Common myeloid progenitor, CD34-positive (primary cell): ENCODE measurements at regions not wholly inside any gene's neighbourhood (a gene's known extent, or its start where the extent isn't known, plus 50 kb on each side); places are given as distances from the start of the nearest gene placed in this dataset.
A peak's percentile ranks its signal among the peaks of the same experiment; 100 is the strongest.
"Not testable (repeated sequence)": the region's sequence is repeated elsewhere in the genome, so short reads cannot be mapped to it uniquely, and the experiment has no call there.

ENCODE experiments used
- CTCF ChIA-PET: fragments of 350-600 bp; sonication (Branson Sonifier 250); formaldehyde crosslinking; loops from one replicate; lab custom pipeline; 2021; ENCODE audit warnings: antibody characterized with exemption; lab: Charles Lee
- POLR2A ChIA-PET: fragments of 350-600 bp; sonication (Branson Sonifier 250); formaldehyde crosslinking; loops from one replicate; lab custom pipeline; 2021; ENCODE audit warnings: antibody characterized with exemption; lab: Charles Lee
- DNase-seq, 3 donors: peaks; one replicate each; pipeline versions ENCODE4 v3.0.0 to v3.0.0-alpha.2; 2013
- H3K27ac ChIP-seq, 2 experiments: 1 replicate in 1 of 2; 2 replicates in 1 of 2; pipeline ENCODE4 v1.7.0; 2013; ENCODE audit warnings: inconsistent platforms in 2 of 2, low read length in 2 of 2, mild to moderate bottlenecking in 2 of 2, low read depth in 1 of 2, moderate library complexity in 1 of 2; ENCODE audit not compliant: severe bottlenecking in 2 of 2, insufficient read depth in 1 of 2, poor library complexity in 1 of 2
- H3K27me3 ChIP-seq, 5 experiments: replicated peaks in 2 of 5; 1 replicate in 3 of 5; 2 replicates in 2 of 5; pipeline versions ENCODE4 v1.6.1 to v1.7.0; 2013; ENCODE audit warnings: low read length in 4 of 5, mild to moderate bottlenecking in 2 of 5, moderate library complexity in 2 of 5, inconsistent platforms in 1 of 5; ENCODE audit not compliant: insufficient read depth in 5 of 5, control insufficient read depth in 4 of 5
- H3K36me3 ChIP-seq, 4 experiments: 1 replicate in 2 of 4; 2 replicates in 2 of 4; pipeline versions ENCODE4 v1.6.1 to v1.7.0; 2013; ENCODE audit warnings: low read length in 3 of 4, control low read depth in 1 of 4, mild to moderate bottlenecking in 1 of 4; ENCODE audit not compliant: control insufficient read depth in 4 of 4, insufficient read depth in 4 of 4
- H3K4me1 ChIP-seq, 4 experiments: 1 replicate in 3 of 4; 2 replicates in 1 of 4; pipeline versions ENCODE4 v1.6.1 to v1.7.1; 2013; ENCODE audit warnings: low read length in 3 of 4, mild to moderate bottlenecking in 3 of 4, control low read depth in 1 of 4, inconsistent platforms in 1 of 4, moderate library complexity in 1 of 4; ENCODE audit not compliant: control insufficient read depth in 4 of 4, insufficient read depth in 4 of 4; ENCODE audit errors: control extremely low read depth in 1 of 4
- H3K4me3 ChIP-seq, 7 experiments: 1 replicate in 4 of 7; 2 replicates in 3 of 7; pipeline versions ENCODE4 v1.5.1 to v1.7.0; 2013; ENCODE audit warnings: mild to moderate bottlenecking in 7 of 7, low read length in 6 of 7, moderate library complexity in 6 of 7, inconsistent platforms in 2 of 7, low read depth in 2 of 7, control low read depth in 1 of 7; ENCODE audit not compliant: insufficient read depth in 4 of 7, control insufficient read depth in 1 of 7; ENCODE audit errors: extremely low read depth in 1 of 7
- H3K9me3 ChIP-seq, 5 experiments: 1 replicate in 4 of 5; 2 replicates in 1 of 5; pipeline versions ENCODE4 v1.6.1 to v1.7.1; 2013; ENCODE audit warnings: low read length in 4 of 5, mild to moderate bottlenecking in 2 of 5, inconsistent platforms in 1 of 5, low read depth in 1 of 5, moderate library complexity in 1 of 5; ENCODE audit not compliant: control insufficient read depth in 4 of 5, insufficient read depth in 2 of 5; ENCODE audit errors: control extremely low read depth in 1 of 5
- WGBS: methylation state at CpG from one replicate; pipeline ENCODE4 v1.1.5; 2013; ENCODE audit not compliant: insufficient coverage; 5-methylcytosine and 5-hydroxymethylcytosine counted together

- H3K9me3 ChIP-seq = peaks cover 2 to 14% (median 7%) of the 10 kb centered on the region in 5 experiments
These were observed 259.7 kb downstream of the RFPL4B start for GRCh38 chr6:112606656-112607435.

GRCh38 chr6:112608925-112609324 lies 261.8 kb downstream of the RFPL4B start:
- CTCF ChIA-PET = not testable (repeated sequence)

More at GRCh38 chr6:112606656-112607435, 259.7 kb downstream of the RFPL4B start:
- POLR2A ChIA-PET = no interaction called here
- H3K36me3 ChIP-seq = no peaks in the 10 kb centered on the region
- no peak overlapping the region for H3K27ac ChIP-seq
- no peaks in the 10 kb centered on the region for H3K27me3 ChIP-seq
- CTCF ChIA-PET = interaction anchor here (1.1 kb wide), 1 partner anchor 9 kb away, joined by 3 read pairs; no protein-coding TSS in a partner anchor
- WGBS = no CpG with 5 or more reads among the region's 3 CpGs
- H3K4me1 ChIP-seq = no peaks in the 10 kb centered on the region
- H3K4me3 ChIP-seq = no peak overlapping the region
- peak in 2 of 3 donors; percentile 9 to 21 for DNase-seq

GRCh38 chr6:112613410-112613809 lies 266.3 kb downstream of the RFPL4B start:
- no peaks in the 10 kb centered on the region for H3K4me1 ChIP-seq
- WGBS = 92% methylated on average over 1 of the region's 2 CpGs
- H3K4me3 ChIP-seq = no peak overlapping the region
- POLR2A ChIA-PET = no interaction called here
- DNase-seq = no peak
- H3K27me3 ChIP-seq = no peaks in the 10 kb centered on the region
- H3K36me3 ChIP-seq = no peaks in the 10 kb centered on the region
- peaks cover 2 to 9% (median 4%) of the 10 kb centered on the region in 5 experiments for H3K9me3 ChIP-seq
- CTCF ChIA-PET = no interaction called here
- H3K27ac ChIP-seq = no peak overlapping the region

More at GRCh38 chr6:112608925-112609324, 261.8 kb downstream of the RFPL4B start:
- H3K27ac ChIP-seq, H3K4me1 ChIP-seq, H3K4me3 ChIP-seq, DNase-seq, POLR2A ChIA-PET, H3K36me3 ChIP-seq, H3K27me3 ChIP-seq: not testable (repeated sequence)
- WGBS = 100% methylated on average over 1 of the region's 1 CpG
- peaks cover 2 to 14% (median 7%) of the 10 kb centered on the region in 5 experiments for H3K9me3 ChIP-seq

- no peak for DNase-seq
- H3K4me3 ChIP-seq = no peak overlapping the region
- POLR2A ChIA-PET = no interaction called here
- H3K9me3 ChIP-seq = no peaks in the 10 kb centered on the region
- no peaks in the 10 kb centered on the region for H3K27me3 ChIP-seq
- H3K4me1 ChIP-seq = no peaks in the 10 kb centered on the region
- CTCF ChIA-PET = no interaction called here
- no peak overlapping the region for H3K27ac ChIP-seq
- no peaks in the 10 kb centered on the region for H3K36me3 ChIP-seq
- 100% methylated on average over 1 of the region's 3 CpGs for WGBS
These were observed 271.7 kb downstream of the RFPL4B start for GRCh38 chr6:112618849-112619248.

- Histone ChIP-seq H3K27ac (no peak overlapping the region), H3K4me1 (no peaks in the 10 kb centered on the region), H3K27me3 (no peaks in the 10 kb centered on the region), H3K4me3 (no peak overlapping the region), H3K9me3 (no peaks in the 10 kb centered on the region), H3K36me3 (no peaks in the 10 kb centered on the region)
- POLR2A ChIA-PET = no interaction called here
- WGBS = 58% methylated on average over 2 of the region's 3 CpGs
- DNase-seq = peak in 2 of 3 donors; percentile 52 to 59
- CTCF ChIA-PET = no interaction called here
These were observed 273.9 kb downstream of the RFPL4B start for GRCh38 chr6:112620812-112621569.

- no peaks in the 10 kb centered on the region for H3K36me3 ChIP-seq
- peaks cover 0 to 5% (median 2%) of the 10 kb centered on the region in 4 experiments for H3K4me1 ChIP-seq
- H3K27me3 ChIP-seq = no peaks in the 10 kb centered on the region
- POLR2A ChIA-PET = no interaction called here
- no peak overlapping the region for H3K27ac ChIP-seq
- no peak for DNase-seq
- CTCF ChIA-PET = no interaction called here
- H3K4me3 ChIP-seq = no peak overlapping the region
- H3K9me3 ChIP-seq = no peaks in the 10 kb centered on the region
These were observed 274.9 kb downstream of the RFPL4B start for GRCh38 chr6:112622036-112622435.
